OCI-LY3 (cell line): ENCODE measurements at regions not wholly inside any gene's neighbourhood (a gene's known extent, or its start where the extent isn't known, plus 50 kb on each side); places are given as distances from the start of the nearest gene placed in this dataset.

Experiments used
- EZH2phosphoT487 ChIP-seq: fragments of 200-600 bp; shearing (Covaris generic); IDR thresholded peaks from 2 replicates; pipeline ENCODE4 v1.6.1; 2018; ENCODE audit warnings: antibody characterized with exemption, mixed run types, low read depth
- TF ChIP-seq, protein P1 (sequence below): fragments of 200-600, 300-600 bp; sonication (generic); IDR thresholded peaks from 2 replicates; pipeline ENCODE4 v1.5.1; 2014; ENCODE audit warnings: antibody characterized with exemption, low read length, low read depth

- TF ChIP-seq, protein P1, sequence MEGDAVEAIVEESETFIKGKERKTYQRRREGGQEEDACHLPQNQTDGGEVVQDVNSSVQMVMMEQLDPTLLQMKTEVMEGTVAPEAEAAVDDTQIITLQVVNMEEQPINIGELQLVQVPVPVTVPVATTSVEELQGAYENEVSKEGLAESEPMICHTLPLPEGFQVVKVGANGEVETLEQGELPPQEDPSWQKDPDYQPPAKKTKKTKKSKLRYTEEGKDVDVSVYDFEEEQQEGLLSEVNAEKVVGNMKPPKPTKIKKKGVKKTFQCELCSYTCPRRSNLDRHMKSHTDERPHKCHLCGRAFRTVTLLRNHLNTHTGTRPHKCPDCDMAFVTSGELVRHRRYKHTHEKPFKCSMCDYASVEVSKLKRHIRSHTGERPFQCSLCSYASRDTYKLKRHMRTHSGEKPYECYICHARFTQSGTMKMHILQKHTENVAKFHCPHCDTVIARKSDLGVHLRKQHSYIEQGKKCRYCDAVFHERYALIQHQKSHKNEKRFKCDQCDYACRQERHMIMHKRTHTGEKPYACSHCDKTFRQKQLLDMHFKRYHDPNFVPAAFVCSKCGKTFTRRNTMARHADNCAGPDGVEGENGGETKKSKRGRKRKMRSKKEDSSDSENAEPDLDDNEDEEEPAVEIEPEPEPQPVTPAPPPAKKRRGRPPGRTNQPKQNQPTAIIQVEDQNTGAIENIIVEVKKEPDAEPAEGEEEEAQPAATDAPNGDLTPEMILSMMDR, result no peak
- no peak for TF ChIP-seq EZH2phosphoT487
Measured at GRCh38 chr1:5491207-5491904, 500.9 kb downstream of the NPHP4 start.
